ENCODE measurements at regions not wholly inside any gene's neighbourhood (a gene's known extent, or its start where the extent isn't known, plus 50 kb on each side); places are given as distances from the start of the nearest gene placed in this dataset.

GRCh38 chr1:178576841-178577240 lies 63.9 kb downstream of the TEX35 start:
- no peak for TF ChIP-seq CTCF (IDR thresholded peaks at IDR 0.05)
- no peak for TF ChIP-seq POLR2A (IDR thresholded peaks at IDR 0.05)
